Neural progenitor cell (in vitro differentiated cells): ENCODE measurements at regions not wholly inside any gene's neighbourhood (a gene's known extent, or its start where the extent isn't known, plus 50 kb on each side); places are given as distances from the start of the nearest gene placed in this dataset.
"Not testable (repeated sequence)": the region's sequence is repeated elsewhere in the genome, so short reads cannot be mapped to it uniquely, and the experiment has no call there.

Experiments used
- DNase-seq: peaks from one replicate; pipeline ENCODE4 v3.0.0-alpha.2; 2016; ENCODE audit warnings: low spot score
- H2AFZ ChIP-seq: fragments of 200-600 bp; sonication (generic); replicated peaks from 2 replicates; pipeline ENCODE4 v1.6.1; 2016; ENCODE audit warnings: antibody characterized with exemption
- H3F3A ChIP-seq: fragments of 200-600 bp; sonication (generic); 2 replicates; pipeline ENCODE4 v1.6.1; 2016; ENCODE audit warnings: antibody characterized with exemption, low read depth
- H3K27ac ChIP-seq: fragments of 200-600 bp; sonication (generic); 2 replicates; pipeline ENCODE4 v1.5.1; 2016; ENCODE audit warnings: mild to moderate bottlenecking
- H3K27me3 ChIP-seq: fragments of 200-600 bp; sonication (generic); 2 replicates; pipeline ENCODE4 v1.6.1; 2016; ENCODE audit warnings: mild to moderate bottlenecking, moderate library complexity
- H3K36me3 ChIP-seq: fragments of 200-600 bp; sonication (generic); 2 replicates; pipeline ENCODE4 v1.5.1; 2016
- H3K4me1 ChIP-seq: fragments of 200-600 bp; sonication (generic); 2 replicates; pipeline ENCODE4 v1.6.1; 2016; ENCODE audit warnings: mixed run types
- H3K4me2 ChIP-seq: fragments of 200-600 bp; sonication (generic); 2 replicates; pipeline ENCODE4 v1.6.1; 2016
- H3K4me3 ChIP-seq: fragments of 200-600 bp; sonication (generic); 2 replicates; pipeline ENCODE4 v1.5.1; 2016
- H3K79me2 ChIP-seq: fragments of 200-600 bp; sonication (generic); 2 replicates; pipeline ENCODE4 v1.6.1; 2016; ENCODE audit warnings: low read depth
- H3K9ac ChIP-seq: fragments of 200-600 bp; sonication (generic); 2 replicates; pipeline ENCODE4 v1.6.1; 2016
- H3K9me3 ChIP-seq: fragments of 200-600 bp; sonication (generic); 2 replicates; pipeline ENCODE4 v1.5.1; 2016; ENCODE audit warnings: low read depth
- H4K20me1 ChIP-seq: fragments of 200-600 bp; sonication (generic); 2 replicates; pipeline ENCODE4 v1.6.1; 2016; ENCODE audit warnings: low read depth
- H3K27ac Mint-ChIP-seq: 3 replicates; pipeline ENCODE4 v1.8.0; 2021; ENCODE audit warnings: mixed read lengths
- H3K27me3 Mint-ChIP-seq: 2 replicates; pipeline ENCODE4 v1.8.0; 2022; ENCODE audit warnings: low read depth, mild to moderate bottlenecking, inconsistent platforms, moderate library complexity, mixed read lengths; ENCODE audit not compliant: insufficient read depth
- H3K36me3 Mint-ChIP-seq: 3 replicates; pipeline ENCODE4 v1.8.0; 2021; ENCODE audit warnings: mixed read lengths
- H3K4me1 Mint-ChIP-seq: 3 replicates; pipeline ENCODE4 v1.8.0; 2021; ENCODE audit warnings: mixed read lengths
- H3K4me3 Mint-ChIP-seq: 3 replicates; pipeline ENCODE4 v1.8.0; 2021; ENCODE audit warnings: mild to moderate bottlenecking, moderate library complexity, mixed read lengths
- H3K9me3 Mint-ChIP-seq: 3 replicates; pipeline ENCODE4 v1.8.0; 2020; ENCODE audit warnings: mixed read lengths
- EZH2 ChIP-seq: fragments of 200-600 bp; sonication (generic); IDR thresholded peaks from 2 replicates; pipeline ENCODE4 v1.6.1; 2017; ENCODE audit warnings: antibody characterized with exemption, mild to moderate bottlenecking, moderate library complexity
- EZH2phosphoT487 ChIP-seq: fragments of 200-600 bp; sonication (generic); IDR thresholded peaks from 2 replicates; pipeline ENCODE4 v1.6.1; 2017; ENCODE audit warnings: antibody characterized with exemption
- TF ChIP-seq, protein P1 (sequence below): fragments of 200-600 bp; sonication (generic); IDR thresholded peaks from 2 replicates; pipeline ENCODE4 v1.5.1; 2017; ENCODE audit warnings: antibody characterized with exemption, mild to moderate bottlenecking

DNA sequence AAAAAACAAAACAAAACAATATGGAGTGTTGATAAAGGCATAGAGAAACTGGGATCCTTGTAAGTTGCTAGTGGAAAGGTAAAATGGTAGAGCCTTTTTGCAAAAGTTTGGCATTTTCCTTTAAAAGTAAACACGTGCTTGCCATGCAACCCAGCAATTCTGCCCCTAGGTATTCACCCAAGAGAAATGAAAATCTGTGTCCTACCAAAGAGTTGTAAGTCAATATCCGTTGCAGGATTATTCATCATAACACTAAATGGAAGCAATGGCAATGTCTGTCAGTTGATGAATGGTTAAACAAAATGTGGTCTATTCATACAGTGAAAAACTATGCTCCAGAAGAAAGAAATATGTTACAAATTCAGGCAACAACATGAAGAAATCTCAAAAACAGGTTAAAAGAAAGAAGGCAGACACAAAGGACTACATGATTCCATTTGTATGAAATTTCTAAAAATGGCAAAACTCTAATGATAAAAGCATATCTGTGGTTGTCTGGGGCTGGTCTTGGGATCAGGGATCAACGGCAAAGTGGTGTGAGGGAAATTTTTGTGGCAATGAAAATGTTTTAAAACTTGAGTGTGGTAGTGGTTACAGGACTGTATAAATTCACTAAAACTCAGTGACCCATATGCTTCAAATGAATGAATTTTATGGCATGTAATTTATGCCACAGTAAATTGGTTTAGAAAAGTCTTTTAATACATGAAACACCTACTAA, 229.6 kb downstream of the OPA1 start:
- H3K9me3 Mint-ChIP-seq = no peaks in the 10 kb centered on the region
- no peaks in the 10 kb centered on the region for H3K27me3 ChIP-seq
- H3K4me1 Mint-ChIP-seq = peaks cover 41% of the 10 kb centered on the region
- DNase-seq = no peak
- H3K27ac ChIP-seq = no peak overlapping the region
- TF ChIP-seq EZH2phosphoT487 = no peak
- TF ChIP-seq, protein P1, sequence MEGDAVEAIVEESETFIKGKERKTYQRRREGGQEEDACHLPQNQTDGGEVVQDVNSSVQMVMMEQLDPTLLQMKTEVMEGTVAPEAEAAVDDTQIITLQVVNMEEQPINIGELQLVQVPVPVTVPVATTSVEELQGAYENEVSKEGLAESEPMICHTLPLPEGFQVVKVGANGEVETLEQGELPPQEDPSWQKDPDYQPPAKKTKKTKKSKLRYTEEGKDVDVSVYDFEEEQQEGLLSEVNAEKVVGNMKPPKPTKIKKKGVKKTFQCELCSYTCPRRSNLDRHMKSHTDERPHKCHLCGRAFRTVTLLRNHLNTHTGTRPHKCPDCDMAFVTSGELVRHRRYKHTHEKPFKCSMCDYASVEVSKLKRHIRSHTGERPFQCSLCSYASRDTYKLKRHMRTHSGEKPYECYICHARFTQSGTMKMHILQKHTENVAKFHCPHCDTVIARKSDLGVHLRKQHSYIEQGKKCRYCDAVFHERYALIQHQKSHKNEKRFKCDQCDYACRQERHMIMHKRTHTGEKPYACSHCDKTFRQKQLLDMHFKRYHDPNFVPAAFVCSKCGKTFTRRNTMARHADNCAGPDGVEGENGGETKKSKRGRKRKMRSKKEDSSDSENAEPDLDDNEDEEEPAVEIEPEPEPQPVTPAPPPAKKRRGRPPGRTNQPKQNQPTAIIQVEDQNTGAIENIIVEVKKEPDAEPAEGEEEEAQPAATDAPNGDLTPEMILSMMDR = no peak
- no peak overlapping the region for H3K4me3 ChIP-seq
- peaks cover 2% of the 10 kb centered on the region for H3K27me3 Mint-ChIP-seq
- no peak overlapping the region for H3K9ac ChIP-seq
- H3K4me2 ChIP-seq = no peak overlapping the region
- H3K27ac Mint-ChIP-seq = no peak overlapping the region
- no peak overlapping the region for H2AFZ ChIP-seq
- no peaks in the 10 kb centered on the region for H3K79me2 ChIP-seq
- H3K36me3 Mint-ChIP-seq = no peaks in the 10 kb centered on the region
- no peaks in the 10 kb centered on the region for H4K20me1 ChIP-seq
- no peaks in the 10 kb centered on the region for H3K9me3 ChIP-seq
- peaks cover 11% of the 10 kb centered on the region for H3F3A ChIP-seq
- H3K4me1 ChIP-seq = peaks cover 37% of the 10 kb centered on the region
- H3K36me3 ChIP-seq = no peaks in the 10 kb centered on the region
- no peak overlapping the region for H3K4me3 Mint-ChIP-seq

DNA sequence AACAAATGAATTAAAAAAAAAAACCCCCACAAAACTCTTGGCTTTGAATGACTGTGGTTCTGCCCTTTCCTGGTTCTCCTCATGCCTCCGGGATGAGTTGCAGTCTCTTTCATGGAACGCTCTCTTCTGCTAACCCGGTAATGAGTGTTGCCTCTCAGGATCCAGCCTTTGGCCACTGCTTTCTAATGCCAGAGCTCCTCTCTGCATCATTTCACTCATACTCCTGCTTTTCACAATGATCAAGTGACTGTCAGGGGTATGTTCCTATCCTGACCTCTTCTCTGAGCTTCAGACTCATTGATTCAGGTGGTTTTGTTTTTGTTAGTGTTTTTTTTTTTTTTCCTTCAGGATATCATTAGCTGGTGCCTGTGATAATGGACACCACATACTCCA, 230.2 kb downstream of the OPA1 start:
- H3K4me3 ChIP-seq, H2AFZ ChIP-seq, H4K20me1 ChIP-seq, H3K36me3 ChIP-seq, H3K4me3 Mint-ChIP-seq, H3K27me3 ChIP-seq, H3K9me3 ChIP-seq, DNase-seq, H3K27me3 Mint-ChIP-seq, H3K79me2 ChIP-seq, H3K27ac Mint-ChIP-seq, H3K27ac ChIP-seq, H3K36me3 Mint-ChIP-seq, H3F3A ChIP-seq, H3K4me2 ChIP-seq, H3K9ac ChIP-seq, H3K9me3 Mint-ChIP-seq: not testable (repeated sequence)
- H3K4me1 Mint-ChIP-seq = peaks cover 45% of the 10 kb centered on the region
- H3K4me1 ChIP-seq = peaks cover 36% of the 10 kb centered on the region

- TF ChIP-seq EZH2 (no peak), EZH2phosphoT487 (no peak)
- TF ChIP-seq, protein P1 = no peak
- DNase-seq = no peak
- Histone ChIP-seq H4K20me1 (no peaks in the 10 kb centered on the region), H3K4me1 (peaks cover 27% of the 10 kb centered on the region), H3K9ac (no peak overlapping the region), H2AFZ (no peak overlapping the region), H3K9me3 (no peaks in the 10 kb centered on the region), H3K4me3 (no peak overlapping the region), H3K4me2 (no peak overlapping the region), H3F3A (peaks cover 6% of the 10 kb centered on the region), H3K27ac (no peak overlapping the region), H3K79me2 (no peaks in the 10 kb centered on the region), H3K36me3 (no peaks in the 10 kb centered on the region), H3K27me3 (no peaks in the 10 kb centered on the region)
- Mint-ChIP-seq H3K27me3 (peaks cover 5% of the 10 kb centered on the region), H3K4me1 (peaks cover 40% of the 10 kb centered on the region), H3K36me3 (no peaks in the 10 kb centered on the region), H3K4me3 (no peak overlapping the region), H3K27ac (no peak overlapping the region), H3K9me3 (no peaks in the 10 kb centered on the region)
These were observed 231.4 kb downstream of the OPA1 start for GRCh38 chr3:193824365-193824764.

- H3K27me3 ChIP-seq = no peaks in the 10 kb centered on the region
- H3K9ac ChIP-seq = no peak overlapping the region
- Mint-ChIP-seq H3K27me3 (peaks cover 5% of the 10 kb centered on the region), H3K9me3 (no peaks in the 10 kb centered on the region), H3K27ac (peak overlapping the region; percentile 98), H3K36me3 (no peaks in the 10 kb centered on the region), H3K4me3 (peak overlapping the region; percentile 61), H3K4me1 (peaks cover 36% of the 10 kb centered on the region)
- no peak overlapping the region for H3K27ac ChIP-seq
- H4K20me1 ChIP-seq = no peaks in the 10 kb centered on the region
- TF ChIP-seq EZH2 (no peak), EZH2phosphoT487 (no peak)
- TF ChIP-seq, protein P1 = no peak
- no peak overlapping the region for H3K4me2 ChIP-seq
- H3F3A ChIP-seq = no peaks in the 10 kb centered on the region
- no peaks in the 10 kb centered on the region for H3K79me2 ChIP-seq
- H3K4me3 ChIP-seq = no peak overlapping the region
- peak overlapping the region; percentile 40 for H2AFZ ChIP-seq
- H3K36me3 ChIP-seq = no peaks in the 10 kb centered on the region
- no peaks in the 10 kb centered on the region for H3K9me3 ChIP-seq
- DNase-seq = no peak
- H3K4me1 ChIP-seq = peaks cover 20% of the 10 kb centered on the region
These were observed 232.6 kb downstream of the OPA1 start for GRCh38 chr3:193825617-193826016.
